Neural cell (in vitro differentiated cells): ENCODE measurements at regions not wholly inside any gene's neighbourhood (a gene's known extent, or its start where the extent isn't known, plus 50 kb on each side); places are given as distances from the start of the nearest gene placed in this dataset.

Source experiments
- H2AFZ ChIP-seq: fragments of 200-600, 300-800 bp; sonication (generic), shearing (Covaris generic); 2 replicates; pipeline ENCODE4 v1.6.0; 2014; ENCODE audit warnings: low read depth, mild to moderate bottlenecking, antibody characterized with exemption, low read length, moderate library complexity
- H3F3A ChIP-seq: fragments of 200-600 bp; shearing (Covaris generic); 2 replicates; pipeline ENCODE4 v1.6.1; 2016; ENCODE audit warnings: mild to moderate bottlenecking, moderate library complexity, mixed read lengths, antibody characterized with exemption, low read length; ENCODE audit not compliant: insufficient read depth, poor library complexity, severe bottlenecking
- H3K27ac ChIP-seq: fragments of 200-600, 300-800 bp; sonication (generic), shearing (Covaris generic); 2 replicates; pipeline ENCODE4 v1.5.1; 2014; ENCODE audit warnings: mild to moderate bottlenecking, low read length, moderate library complexity
- H3K27me3 ChIP-seq: fragments of 300-800, 200-600 bp; sonication (generic), shearing (Covaris generic); 2 replicates; pipeline ENCODE4 v1.6.0; 2014; ENCODE audit warnings: mild to moderate bottlenecking, low read depth, low read length, moderate library complexity; ENCODE audit not compliant: insufficient read depth
- H3K36me3 ChIP-seq: fragments of 300-800, 200-600 bp; sonication (generic), shearing (Covaris generic); 2 replicates; pipeline ENCODE4 v1.5.1; 2014; ENCODE audit warnings: mild to moderate bottlenecking, antibody characterized with exemption, low read length, moderate library complexity; ENCODE audit not compliant: insufficient read depth
- H3K4me2 ChIP-seq: fragments of 300-800, 200-600 bp; sonication (generic), shearing (Covaris generic); 2 replicates; pipeline ENCODE4 v1.6.0; 2014; ENCODE audit warnings: mild to moderate bottlenecking, low read length
- H3K4me3 ChIP-seq: fragments of 300-800, 200-600 bp; sonication (generic), shearing (Covaris generic); 2 replicates; pipeline ENCODE4 v1.5.1; 2014; ENCODE audit warnings: mild to moderate bottlenecking, low read length, moderate library complexity
- H3K79me2 ChIP-seq: fragments of 200-600 bp; shearing (Covaris generic); replicated peaks from 2 replicates; pipeline ENCODE4 v1.6.0; 2014; ENCODE audit warnings: mild to moderate bottlenecking, low read length, moderate library complexity; ENCODE audit not compliant: insufficient read depth
- H3K9ac ChIP-seq: fragments of 300-800, 200-600 bp; sonication (generic), shearing (Covaris generic); 2 replicates; pipeline ENCODE4 v1.6.1; 2016; ENCODE audit warnings: mild to moderate bottlenecking, low read length, mixed read lengths
- H3K9me2 ChIP-seq: fragments of 200-600 bp; shearing (Covaris generic); 2 replicates; pipeline ENCODE4 v1.6.1; 2016; ENCODE audit warnings: mild to moderate bottlenecking, low read length, mixed read lengths; ENCODE audit not compliant: insufficient read depth
- H3K9me3 ChIP-seq: fragments of 200-600, 300-800 bp; sonication (generic), shearing (Covaris generic); 2 replicates; pipeline ENCODE4 v1.6.1; 2016; ENCODE audit warnings: mild to moderate bottlenecking, mixed run types, low read length, moderate library complexity, mixed read lengths
- H4K20me1 ChIP-seq: fragments of 200-600 bp; shearing (Covaris generic); 2 replicates; pipeline ENCODE4 v1.6.1; 2016; ENCODE audit warnings: mild to moderate bottlenecking, mixed run types; ENCODE audit not compliant: insufficient read depth
- EP300 ChIP-seq: fragments of 450-650 bp; conservative IDR thresholded peaks from 2 replicates; pipeline ENCODE4 v1.6.1; 2014; ENCODE audit warnings: antibody characterized with exemption, mild to moderate bottlenecking, moderate library complexity; ENCODE audit not compliant: poor library complexity, severe bottlenecking
- EZH2 ChIP-seq: fragments of 200-600, 300-800 bp; shearing (Covaris generic), sonication (generic); IDR thresholded peaks from 2 replicates; pipeline ENCODE4 v1.6.1; 2014; ENCODE audit warnings: antibody characterized with exemption, low read length, borderline replicate concordance, mild to moderate bottlenecking; ENCODE audit not compliant: insufficient read depth, poor library complexity, severe bottlenecking
- POLR2AphosphoS5 ChIP-seq: IDR thresholded peaks from 2 replicates; pipeline ENCODE4 v1.6.1; 2012
- RAD21 ChIP-seq: fragments of 450-650 bp; conservative IDR thresholded peaks from 2 replicates; pipeline ENCODE4 v1.6.1; 2014; ENCODE audit warnings: antibody characterized with exemption, mild to moderate bottlenecking, moderate library complexity
- SMC3 ChIP-seq: fragments of 450-650 bp; conservative IDR thresholded peaks from 2 replicates; pipeline ENCODE4 v1.6.1; 2014; ENCODE audit warnings: antibody characterized with exemption, mild to moderate bottlenecking, moderate library complexity; ENCODE audit not compliant: poor library complexity
- TAF1 ChIP-seq: IDR thresholded peaks from 2 replicates; pipeline ENCODE4 v1.6.1; 2012; ENCODE audit warnings: low read depth
- TF ChIP-seq, protein P1 (sequence below): IDR thresholded peaks from 2 replicates; pipeline ENCODE4 v1.6.1; 2012; ENCODE audit warnings: borderline replicate concordance
- TF ChIP-seq, protein P2 (sequence below): fragments of 450-650 bp; IDR thresholded peaks from 2 replicates; pipeline ENCODE4 v1.5.1; 2014; ENCODE audit warnings: antibody characterized with exemption, mild to moderate bottlenecking, moderate library complexity; ENCODE audit not compliant: poor library complexity, severe bottlenecking

DNA sequence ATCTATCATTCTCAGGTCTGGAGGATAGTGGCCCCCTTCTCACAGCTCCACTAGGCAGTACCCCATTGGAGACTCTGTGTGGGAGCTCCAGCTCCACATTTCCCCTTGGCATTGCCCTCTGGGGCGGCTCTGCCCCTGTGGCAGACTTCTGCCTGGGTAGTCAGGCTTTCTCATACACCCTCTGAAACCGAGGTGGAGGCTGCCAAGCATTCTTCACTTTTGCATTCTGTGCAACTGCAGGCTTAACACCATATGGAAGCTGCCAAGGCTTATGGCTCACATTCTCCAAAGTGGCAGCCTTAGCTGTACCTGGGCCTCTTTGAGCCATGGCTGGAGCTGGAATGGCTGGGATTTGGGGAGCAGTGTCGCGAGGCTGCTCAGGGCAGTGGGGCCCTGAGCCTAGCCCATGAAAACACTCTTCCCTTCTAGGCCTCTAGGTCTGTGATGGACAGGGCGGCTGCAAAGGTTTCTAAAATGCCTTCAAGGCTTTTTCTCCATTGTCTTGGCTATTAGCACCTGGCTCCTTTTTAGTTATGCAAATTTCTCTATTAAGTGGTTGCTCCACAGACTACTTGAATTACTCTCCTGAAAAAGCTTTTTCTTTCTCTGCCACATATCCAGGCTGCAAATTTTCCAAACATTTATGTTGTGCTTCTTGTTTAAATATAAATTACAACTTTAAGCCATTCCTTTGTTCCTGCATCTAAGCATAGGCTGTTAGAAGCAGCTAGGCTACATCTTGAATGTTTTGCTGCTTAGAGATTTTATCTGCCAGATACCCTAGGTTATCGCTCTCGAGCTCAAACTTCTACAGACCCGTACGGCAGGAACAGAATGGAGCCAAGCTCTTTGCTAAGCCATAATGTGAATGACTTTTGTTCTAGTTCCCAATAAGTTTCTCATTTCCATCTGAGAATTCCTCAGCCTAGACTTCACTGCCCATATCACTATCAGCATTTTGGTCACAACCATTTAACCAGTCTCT, 206.5 kb downstream of the CPS1 start:
- no peak overlapping the region for H2AFZ ChIP-seq

DNA sequence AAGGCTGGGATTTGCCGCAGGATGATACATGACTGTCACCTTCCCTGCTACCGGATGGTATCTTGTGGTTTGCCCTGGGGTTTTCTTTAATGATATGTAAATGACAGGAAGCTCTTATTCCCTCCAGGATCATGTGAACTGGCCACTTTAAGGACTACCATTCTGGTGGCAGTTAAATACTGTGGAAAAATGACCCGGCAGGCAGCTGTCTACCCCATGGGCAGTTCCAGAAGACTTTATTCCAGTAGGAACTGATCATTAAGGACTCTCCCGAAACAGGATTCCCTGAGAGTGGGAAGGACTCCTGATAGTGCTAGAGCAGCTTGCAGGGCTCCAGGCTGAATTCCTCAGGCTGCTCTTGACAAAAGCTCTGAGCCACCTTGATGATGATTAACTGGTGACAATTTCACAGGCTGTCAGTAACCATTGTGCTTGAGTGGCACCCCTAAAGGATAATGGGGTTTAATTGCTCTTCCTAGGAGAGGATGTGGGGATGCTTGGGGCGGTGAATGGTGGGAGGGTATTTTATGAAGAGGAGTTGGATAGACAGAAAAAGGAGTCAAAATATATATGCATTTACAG, 212.0 kb downstream of the CPS1 start:
- H3K9ac ChIP-seq: no peak overlapping the region
- H3K4me2 ChIP-seq: no peak overlapping the region
- TF ChIP-seq POLR2AphosphoS5 (peak; percentile 41), EP300 (peak; percentile 70)
- TF ChIP-seq, protein P1, sequence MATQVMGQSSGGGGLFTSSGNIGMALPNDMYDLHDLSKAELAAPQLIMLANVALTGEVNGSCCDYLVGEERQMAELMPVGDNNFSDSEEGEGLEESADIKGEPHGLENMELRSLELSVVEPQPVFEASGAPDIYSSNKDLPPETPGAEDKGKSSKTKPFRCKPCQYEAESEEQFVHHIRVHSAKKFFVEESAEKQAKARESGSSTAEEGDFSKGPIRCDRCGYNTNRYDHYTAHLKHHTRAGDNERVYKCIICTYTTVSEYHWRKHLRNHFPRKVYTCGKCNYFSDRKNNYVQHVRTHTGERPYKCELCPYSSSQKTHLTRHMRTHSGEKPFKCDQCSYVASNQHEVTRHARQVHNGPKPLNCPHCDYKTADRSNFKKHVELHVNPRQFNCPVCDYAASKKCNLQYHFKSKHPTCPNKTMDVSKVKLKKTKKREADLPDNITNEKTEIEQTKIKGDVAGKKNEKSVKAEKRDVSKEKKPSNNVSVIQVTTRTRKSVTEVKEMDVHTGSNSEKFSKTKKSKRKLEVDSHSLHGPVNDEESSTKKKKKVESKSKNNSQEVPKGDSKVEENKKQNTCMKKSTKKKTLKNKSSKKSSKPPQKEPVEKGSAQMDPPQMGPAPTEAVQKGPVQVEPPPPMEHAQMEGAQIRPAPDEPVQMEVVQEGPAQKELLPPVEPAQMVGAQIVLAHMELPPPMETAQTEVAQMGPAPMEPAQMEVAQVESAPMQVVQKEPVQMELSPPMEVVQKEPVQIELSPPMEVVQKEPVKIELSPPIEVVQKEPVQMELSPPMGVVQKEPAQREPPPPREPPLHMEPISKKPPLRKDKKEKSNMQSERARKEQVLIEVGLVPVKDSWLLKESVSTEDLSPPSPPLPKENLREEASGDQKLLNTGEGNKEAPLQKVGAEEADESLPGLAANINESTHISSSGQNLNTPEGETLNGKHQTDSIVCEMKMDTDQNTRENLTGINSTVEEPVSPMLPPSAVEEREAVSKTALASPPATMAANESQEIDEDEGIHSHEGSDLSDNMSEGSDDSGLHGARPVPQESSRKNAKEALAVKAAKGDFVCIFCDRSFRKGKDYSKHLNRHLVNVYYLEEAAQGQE: no peak
- H4K20me1 ChIP-seq: no peaks in the 10 kb centered on the region
- H3K4me3 ChIP-seq: peak overlapping the region; percentile 14
- no peaks in the 10 kb centered on the region for H3K79me2 ChIP-seq
- H3K27me3 ChIP-seq: no peaks in the 10 kb centered on the region
- no peaks in the 10 kb centered on the region for H3K9me3 ChIP-seq
- no peaks in the 10 kb centered on the region for H3K36me3 ChIP-seq
- H3K9me2 ChIP-seq: no peaks in the 10 kb centered on the region
- peak overlapping the region; percentile 38 for H3K27ac ChIP-seq
- H2AFZ ChIP-seq: no peak overlapping the region
- H3F3A ChIP-seq: no peaks in the 10 kb centered on the region

More for the DNA sequence above, 206.5 kb downstream of the CPS1 start:
- no peak overlapping the region for H3K4me3 ChIP-seq
- no peaks in the 10 kb centered on the region for H3K27me3 ChIP-seq
- no peaks in the 10 kb centered on the region for H3K9me2 ChIP-seq
- H3K79me2 ChIP-seq: no peaks in the 10 kb centered on the region
- no peaks in the 10 kb centered on the region for H3F3A ChIP-seq
- TF ChIP-seq EZH2 (no peak), SMC3 (no peak)
- H4K20me1 ChIP-seq: no peaks in the 10 kb centered on the region
- H3K4me2 ChIP-seq: no peak overlapping the region
- no peaks in the 10 kb centered on the region for H3K9me3 ChIP-seq
- no peak overlapping the region for H3K27ac ChIP-seq
- H3K36me3 ChIP-seq: no peaks in the 10 kb centered on the region
- no peak overlapping the region for H3K9ac ChIP-seq

DNA sequence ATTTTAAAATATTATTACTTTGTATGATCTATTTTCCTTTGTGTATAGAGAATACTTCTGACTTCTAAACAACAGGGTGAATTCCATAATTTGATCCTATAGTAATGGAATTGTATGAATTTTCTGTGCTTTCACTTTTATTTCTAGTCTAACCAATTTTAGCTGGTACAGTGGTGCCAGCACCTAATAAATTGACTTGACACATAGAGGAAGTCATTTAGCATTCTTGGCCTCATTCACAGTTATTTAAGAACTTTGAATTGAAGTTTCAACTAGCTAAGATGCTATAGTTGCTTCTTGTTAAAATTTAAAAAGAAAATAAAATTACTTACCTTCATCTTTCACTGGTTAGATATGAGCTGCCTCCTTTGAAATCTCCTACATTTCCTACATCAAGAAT, 220.4 kb downstream of the CPS1 start:
- Histone ChIP-seq H4K20me1 (no peaks in the 10 kb centered on the region), H3K27me3 (no peaks in the 10 kb centered on the region), H3K9me3 (no peaks in the 10 kb centered on the region), H3K9ac (no peak overlapping the region), H3K4me3 (no peak overlapping the region), H3K4me2 (no peak overlapping the region), H3F3A (no peaks in the 10 kb centered on the region), H3K27ac (no peak overlapping the region), H3K36me3 (no peaks in the 10 kb centered on the region), H3K79me2 (no peaks in the 10 kb centered on the region), H2AFZ (no peak overlapping the region), H3K9me2 (no peaks in the 10 kb centered on the region)
- TF ChIP-seq TAF1 (no peak), SMC3 (no peak), POLR2AphosphoS5 (no peak), RAD21 (no peak), EP300 (no peak)
- TF ChIP-seq, protein P2, sequence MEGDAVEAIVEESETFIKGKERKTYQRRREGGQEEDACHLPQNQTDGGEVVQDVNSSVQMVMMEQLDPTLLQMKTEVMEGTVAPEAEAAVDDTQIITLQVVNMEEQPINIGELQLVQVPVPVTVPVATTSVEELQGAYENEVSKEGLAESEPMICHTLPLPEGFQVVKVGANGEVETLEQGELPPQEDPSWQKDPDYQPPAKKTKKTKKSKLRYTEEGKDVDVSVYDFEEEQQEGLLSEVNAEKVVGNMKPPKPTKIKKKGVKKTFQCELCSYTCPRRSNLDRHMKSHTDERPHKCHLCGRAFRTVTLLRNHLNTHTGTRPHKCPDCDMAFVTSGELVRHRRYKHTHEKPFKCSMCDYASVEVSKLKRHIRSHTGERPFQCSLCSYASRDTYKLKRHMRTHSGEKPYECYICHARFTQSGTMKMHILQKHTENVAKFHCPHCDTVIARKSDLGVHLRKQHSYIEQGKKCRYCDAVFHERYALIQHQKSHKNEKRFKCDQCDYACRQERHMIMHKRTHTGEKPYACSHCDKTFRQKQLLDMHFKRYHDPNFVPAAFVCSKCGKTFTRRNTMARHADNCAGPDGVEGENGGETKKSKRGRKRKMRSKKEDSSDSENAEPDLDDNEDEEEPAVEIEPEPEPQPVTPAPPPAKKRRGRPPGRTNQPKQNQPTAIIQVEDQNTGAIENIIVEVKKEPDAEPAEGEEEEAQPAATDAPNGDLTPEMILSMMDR: no peak
